ENCODE measurements at regions not wholly inside any gene's neighbourhood (a gene's known extent, or its start where the extent isn't known, plus 50 kb on each side); places are given as distances from the start of the nearest gene placed in this dataset.

DNA sequence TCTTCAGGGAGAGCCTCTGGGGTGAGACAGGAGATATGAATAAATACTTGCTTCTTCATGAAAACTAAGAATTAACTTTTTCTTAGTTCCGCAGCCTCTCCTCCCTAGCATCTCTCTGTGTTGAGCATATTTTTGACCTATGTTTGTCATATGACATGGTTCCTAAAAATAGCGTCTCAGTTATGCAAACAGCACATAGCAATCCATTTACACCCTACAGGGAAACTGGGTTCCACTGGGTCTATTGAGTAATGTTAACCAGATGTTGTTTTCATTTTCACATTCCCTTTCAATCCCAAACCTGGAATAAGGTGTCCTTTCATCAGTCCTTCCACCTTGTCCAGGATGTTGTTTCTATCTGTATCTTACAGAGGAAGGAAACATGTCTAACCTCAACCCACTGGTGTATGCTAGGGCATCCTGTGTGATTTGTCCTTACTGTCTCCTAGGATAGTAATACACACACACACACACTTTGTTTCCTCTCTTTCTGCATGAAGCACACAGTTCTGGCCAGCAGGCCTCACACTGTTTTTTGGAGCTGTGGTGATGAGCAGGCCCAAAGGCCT is 1543.5 kb downstream of the AACS start:
- Mint-ChIP-seq H3K9me3 (peaks cover 22 to 25% of the 10 kb centered on the region in 2 experiments), H3K4me1 (peaks cover 7 to 14% of the 10 kb centered on the region in 2 experiments), H3K4me3 (no peak overlapping the region), H3K36me3 (ENCODE audit: insufficient read depth in 1 of 3, low read depth in 3 of 3) (peaks cover 4 to 14% (median 12%) of the 10 kb centered on the region in 3 experiments; a peak in 5 of 7 replicates), H3K27me3 (ENCODE audit: low read depth) (no peaks in the 10 kb centered on the region), H3K27ac (no peak overlapping the region)
- no CpG with 5 or more reads among the region's 2 CpGs for WGBS (ENCODE audit: extremely low coverage, insufficient read length, low lambda C conversion rate)
- H2BK5ac ChIP-seq (ENCODE audit: insufficient read length, low read length), result no peak overlapping the region
- H3K27me3 ChIP-seq (ENCODE audit: insufficient read depth, low read length), result no peaks in the 10 kb centered on the region
- no peak overlapping the region for H3K56ac ChIP-seq (ENCODE audit: insufficient read length, low read depth, low read length)
- no peaks in the 10 kb centered on the region for H3K79me2 ChIP-seq (ENCODE audit: insufficient read depth, low read length)
- H2AK5ac ChIP-seq (ENCODE audit: insufficient read length, low read length), result no peak overlapping the region
- no peak overlapping the region for H3K9ac ChIP-seq (ENCODE audit: extremely low read depth, insufficient read length, low read length)
- H2BK120ac ChIP-seq (ENCODE audit: low read depth, low read length, poor library complexity, severe bottlenecking), result no peak overlapping the region
- H2BK12ac ChIP-seq (ENCODE audit: insufficient read length, low read depth, low read length), result no peak overlapping the region
- H3K4me2 ChIP-seq (ENCODE audit: insufficient read depth, insufficient read length, low read length), result no peak overlapping the region
- no peak overlapping the region for H2BK15ac ChIP-seq (ENCODE audit: low read depth, low read length)
- TF ChIP-seq, protein P1, sequence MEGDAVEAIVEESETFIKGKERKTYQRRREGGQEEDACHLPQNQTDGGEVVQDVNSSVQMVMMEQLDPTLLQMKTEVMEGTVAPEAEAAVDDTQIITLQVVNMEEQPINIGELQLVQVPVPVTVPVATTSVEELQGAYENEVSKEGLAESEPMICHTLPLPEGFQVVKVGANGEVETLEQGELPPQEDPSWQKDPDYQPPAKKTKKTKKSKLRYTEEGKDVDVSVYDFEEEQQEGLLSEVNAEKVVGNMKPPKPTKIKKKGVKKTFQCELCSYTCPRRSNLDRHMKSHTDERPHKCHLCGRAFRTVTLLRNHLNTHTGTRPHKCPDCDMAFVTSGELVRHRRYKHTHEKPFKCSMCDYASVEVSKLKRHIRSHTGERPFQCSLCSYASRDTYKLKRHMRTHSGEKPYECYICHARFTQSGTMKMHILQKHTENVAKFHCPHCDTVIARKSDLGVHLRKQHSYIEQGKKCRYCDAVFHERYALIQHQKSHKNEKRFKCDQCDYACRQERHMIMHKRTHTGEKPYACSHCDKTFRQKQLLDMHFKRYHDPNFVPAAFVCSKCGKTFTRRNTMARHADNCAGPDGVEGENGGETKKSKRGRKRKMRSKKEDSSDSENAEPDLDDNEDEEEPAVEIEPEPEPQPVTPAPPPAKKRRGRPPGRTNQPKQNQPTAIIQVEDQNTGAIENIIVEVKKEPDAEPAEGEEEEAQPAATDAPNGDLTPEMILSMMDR (conservative IDR thresholded peaks at IDR 0.05), result no peak
- H3K4ac ChIP-seq (ENCODE audit: low read depth, low read length), result no peak overlapping the region
- no peak overlapping the region for H3K27ac ChIP-seq (ENCODE audit: insufficient read length, low read depth, low read length)
- H3T11ph ChIP-seq (ENCODE audit: low read length), result no peak overlapping the region
- no peak overlapping the region for H2BK20ac ChIP-seq (ENCODE audit: low read depth, low read length, poor library complexity, severe bottlenecking)
- H3K23me2 ChIP-seq (ENCODE audit: insufficient read length, low read depth, low read length, poor library complexity, severe bottlenecking), result no peaks in the 10 kb centered on the region
- no peak overlapping the region for H3K18ac ChIP-seq (ENCODE audit: insufficient read length, low read depth, low read length)
- H4K5ac ChIP-seq (ENCODE audit: insufficient read length, low read depth, low read length), result no peak overlapping the region
- H4K91ac ChIP-seq (ENCODE audit: insufficient read length, low read depth, low read length), result no peak overlapping the region
- no peaks in the 10 kb centered on the region for H3K9me3 ChIP-seq (ENCODE audit: control insufficient read depth, low read depth, low read length)
- no peaks in the 10 kb centered on the region for H4K20me1 ChIP-seq (ENCODE audit: control insufficient read depth, insufficient read depth, insufficient read length)
- no peaks in the 10 kb centered on the region for H3K79me1 ChIP-seq (ENCODE audit: insufficient read depth, low read depth, low read length, poor library complexity, severe bottlenecking)
- no peak overlapping the region for H3K23ac ChIP-seq (ENCODE audit: insufficient read length, low read depth, low read length)
- DNase-seq, result no peak
- no peak overlapping the region for H2AFZ ChIP-seq (ENCODE audit: low read length)
- H4K8ac ChIP-seq (replicated peaks; ENCODE audit: insufficient read length, low read depth, low read length), result no peak overlapping the region
- no peak overlapping the region for H3K14ac ChIP-seq (ENCODE audit: insufficient read depth, low read length)
- H3K4me1 ChIP-seq (ENCODE audit: insufficient read depth, low read length), result no peaks in the 10 kb centered on the region

All from H9 (cell line).